ENCODE measurements at regions not wholly inside any gene's neighbourhood (a gene's known extent, or its start where the extent isn't known, plus 50 kb on each side); places are given as distances from the start of the nearest gene placed in this dataset.
"Not testable (repeated sequence)": the region's sequence is repeated elsewhere in the genome, so short reads cannot be mapped to it uniquely, and the experiment has no call there.

GRCh38 chr5:17755406-17755805 lies 121.1 kb downstream of the TAF11L14 start:
- not testable (repeated sequence) for DNase-seq (ENCODE audit: low read depth in 4 of 4, low spot score in 3 of 4)

DNA sequence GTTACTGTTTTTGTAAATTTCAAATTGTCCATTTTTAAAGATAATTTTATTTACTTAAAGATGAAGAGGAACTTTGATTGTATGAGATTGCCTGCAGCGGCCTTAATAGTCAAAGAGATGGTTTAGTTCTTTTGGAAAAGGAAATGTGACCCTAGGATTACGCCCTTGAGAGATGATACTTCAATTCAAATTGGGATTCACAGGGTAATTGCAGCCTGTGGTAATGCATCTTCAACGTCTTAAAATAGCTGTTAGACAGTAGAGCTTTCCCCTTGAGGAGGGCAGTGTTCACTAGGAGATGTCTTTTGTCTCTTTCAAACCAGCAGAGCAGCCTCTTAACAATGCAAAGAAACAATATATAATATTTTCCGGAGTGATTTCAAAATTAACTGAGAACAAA lies 127.1 kb downstream of the TAF11L14 start:
- no peak for DNase-seq (ENCODE audit: low read depth in 4 of 4, low spot score in 3 of 4)

DNA sequence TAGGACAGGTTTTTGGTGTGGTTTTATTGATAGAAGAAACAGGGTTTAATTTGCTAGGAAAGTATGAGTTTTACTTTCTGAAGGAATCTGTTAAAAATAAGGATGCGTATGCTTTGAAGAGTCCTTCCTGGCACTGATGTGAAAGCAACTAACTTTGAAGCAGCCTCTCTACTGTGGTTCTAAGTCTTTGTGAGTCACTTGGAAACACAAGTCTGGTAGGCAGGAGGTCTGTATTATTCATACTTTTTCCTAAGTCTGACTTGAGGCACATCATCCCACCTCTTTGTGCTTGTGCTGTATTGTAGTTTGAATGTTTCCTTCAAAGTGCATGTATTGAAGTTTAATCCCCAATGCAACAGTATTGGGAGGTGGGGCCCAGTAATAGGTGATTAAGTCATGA lies 129.0 kb downstream of the TAF11L14 start:
- no peak for DNase-seq (ENCODE audit: low read depth in 4 of 4, low spot score in 3 of 4)

GRCh38 chr5:17766031-17766430 lies 131.8 kb downstream of the TAF11L14 start:
- DNase-seq (ENCODE audit: low read depth in 4 of 4, low spot score in 3 of 4), result no peak

DNA sequence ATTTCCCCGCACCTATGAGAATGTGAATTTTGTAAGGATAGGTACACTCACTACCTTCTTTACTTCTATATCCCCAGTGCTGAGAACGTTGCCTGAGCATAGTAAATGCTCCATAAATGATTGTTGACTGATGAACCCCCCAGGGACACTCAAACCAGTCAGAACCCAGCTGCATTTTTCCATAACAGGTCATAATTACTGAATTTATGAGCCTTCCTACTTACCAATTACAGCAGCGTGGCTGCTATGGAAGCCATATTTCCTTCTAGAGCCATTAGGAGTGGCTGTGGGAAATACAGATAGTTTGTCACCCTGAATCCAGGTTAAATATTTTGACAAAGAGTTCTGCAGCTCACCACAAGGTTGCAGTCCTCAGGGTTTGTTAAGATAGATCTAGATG lies 135.0 kb downstream of the TAF11L14 start:
- DNase-seq (ENCODE audit: low read depth in 4 of 4, low spot score in 3 of 4), result no peak

DNA sequence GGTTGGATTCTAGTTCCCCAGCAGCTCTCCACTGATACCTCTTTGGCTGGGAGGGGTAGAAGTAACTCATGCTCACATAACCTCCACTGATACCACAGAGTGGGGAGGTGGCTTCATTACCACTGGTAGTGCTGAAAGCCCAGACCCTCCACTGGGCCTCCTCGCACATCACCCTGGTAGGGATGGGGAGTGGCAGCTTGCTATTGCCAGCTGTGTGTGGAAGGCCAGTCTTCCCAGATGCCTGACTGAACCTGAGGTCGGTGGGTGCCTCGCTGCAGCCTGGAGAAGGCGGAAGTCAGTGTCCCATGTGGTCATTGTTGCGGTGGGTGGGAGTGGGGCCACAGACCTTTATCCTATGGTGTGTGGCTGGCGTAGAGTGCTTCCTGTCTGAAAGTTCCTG lies 138.0 kb downstream of the TAF11L14 start:
- DNase-seq (ENCODE audit: low read depth in 4 of 4, low spot score in 3 of 4), result no peak

DNA sequence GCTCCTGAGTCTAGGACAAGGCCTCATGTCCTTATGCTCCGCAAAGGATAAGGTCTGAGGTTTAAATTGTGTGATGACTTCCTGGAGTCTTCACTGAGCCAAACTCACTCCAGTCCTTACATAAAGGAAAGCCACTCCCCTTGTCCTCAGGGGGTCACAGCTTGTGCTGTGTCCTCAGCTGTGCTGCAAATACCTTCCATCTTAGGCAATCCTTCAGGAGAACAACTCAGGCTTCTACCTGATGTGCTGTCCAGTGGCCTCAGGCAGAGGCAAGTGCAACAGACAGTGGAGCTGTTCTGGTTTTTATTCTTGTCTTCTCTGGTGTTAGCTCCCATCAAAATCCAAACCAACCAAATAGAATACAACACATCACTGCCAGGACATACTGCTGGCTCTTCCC lies 151.5 kb downstream of the TAF11L14 start:
- DNase-seq (ENCODE audit: low read depth in 4 of 4, low spot score in 3 of 4), result no peak

DNA sequence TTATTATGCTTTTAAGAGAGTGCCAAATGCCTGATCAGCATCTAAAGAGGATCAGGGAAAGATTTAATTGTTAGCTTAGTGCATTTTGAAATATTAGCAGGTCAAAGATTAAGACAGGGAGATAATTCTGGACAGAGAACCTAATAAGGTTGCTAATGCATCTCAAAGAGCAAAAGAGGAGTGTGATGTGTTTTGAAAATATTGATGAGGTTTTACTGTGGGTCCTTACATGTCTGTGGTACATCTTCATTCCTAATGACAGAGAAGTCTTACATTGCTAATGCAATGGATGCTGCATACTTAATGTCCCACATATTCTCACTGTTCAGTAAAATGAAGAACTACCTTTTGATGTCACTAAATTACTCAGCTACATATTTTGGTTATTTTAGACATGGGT lies 154.1 kb downstream of the TAF11L14 start:
- no peak for DNase-seq (ENCODE audit: low read depth in 4 of 4, low spot score in 3 of 4)

GRCh38 chr5:17794201-17794600 lies 159.9 kb downstream of the TAF11L14 start:
- no peak for DNase-seq (ENCODE audit: low read depth in 4 of 4, low spot score in 3 of 4)

DNA sequence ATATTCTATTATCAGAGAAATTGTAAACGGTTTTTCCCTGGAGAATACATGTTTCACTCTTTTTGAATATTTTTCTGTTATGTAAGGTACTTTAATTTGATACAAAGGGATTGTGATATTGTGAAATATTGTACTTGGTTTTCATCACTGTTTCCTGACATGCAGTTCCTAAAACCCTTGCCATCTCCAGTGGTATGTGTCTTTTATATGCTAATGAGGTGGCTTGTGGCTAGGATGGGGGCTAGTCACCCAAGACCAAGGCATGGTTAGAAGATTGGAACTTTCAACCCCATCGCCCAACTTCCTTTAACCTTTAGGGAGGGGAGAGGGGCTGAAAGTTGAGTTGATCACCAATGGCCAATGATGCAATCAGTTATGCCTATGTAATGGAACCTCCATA lies 160.6 kb downstream of the TAF11L14 start:
- no peak for DNase-seq (ENCODE audit: low read depth in 4 of 4, low spot score in 3 of 4)

- DNase-seq (ENCODE audit: low read depth in 4 of 4, low spot score in 3 of 4), result no peak
Measured at GRCh38 chr5:17796142-17796541, 161.9 kb downstream of the TAF11L14 start.

- DNase-seq (ENCODE audit: low read depth in 4 of 4, low spot score in 3 of 4), result no peak
Measured at GRCh38 chr5:17796757-17797396, 162.6 kb downstream of the TAF11L14 start.

DNA sequence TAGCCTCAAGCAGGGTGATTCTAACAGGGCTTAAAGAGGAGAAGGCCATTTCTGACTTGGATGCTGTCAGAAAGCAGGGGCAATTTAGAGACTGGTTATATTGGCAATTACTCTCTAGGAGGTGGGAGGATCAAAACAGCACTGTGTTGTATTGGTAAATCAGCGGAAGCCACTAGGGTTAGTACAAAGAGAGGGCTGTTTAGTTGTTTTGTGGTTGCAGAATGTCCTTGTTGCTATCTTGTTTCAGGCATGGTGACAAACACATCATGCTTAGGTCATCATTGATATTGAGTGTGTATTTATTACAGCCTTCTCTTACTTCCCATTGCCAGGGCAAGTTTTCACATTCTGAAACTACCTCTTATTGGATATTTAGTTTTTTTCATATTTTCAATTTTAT lies 165.3 kb downstream of the TAF11L14 start:
- no peak for DNase-seq (ENCODE audit: low read depth in 4 of 4, low spot score in 3 of 4)

- DNase-seq (ENCODE audit: low read depth in 4 of 4, low spot score in 3 of 4), result no peak
Measured at GRCh38 chr5:17801595-17801994, 167.3 kb downstream of the TAF11L14 start.

- DNase-seq (ENCODE audit: low read depth in 4 of 4, low spot score in 3 of 4), result no peak
Measured at GRCh38 chr5:17802256-17802655, 168.0 kb downstream of the TAF11L14 start.

DNA sequence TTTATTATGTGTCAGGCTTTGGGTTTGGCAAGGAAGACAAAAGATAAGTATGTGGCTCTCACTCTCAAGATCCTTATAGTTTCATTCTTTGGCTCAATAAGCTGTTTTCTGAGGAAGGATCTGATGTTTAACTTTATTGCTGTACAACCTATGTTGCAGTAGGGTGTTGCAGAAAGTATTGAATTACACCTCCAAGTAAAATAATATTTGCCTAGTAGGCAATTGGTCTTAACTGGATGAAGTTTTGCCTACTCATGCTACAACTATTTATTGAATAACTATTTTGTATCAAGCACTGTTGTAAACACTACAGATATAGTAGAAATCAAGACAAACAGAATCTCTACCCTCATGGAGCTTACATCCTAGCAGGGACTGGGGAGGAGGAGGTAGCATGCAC lies 169.7 kb downstream of the TAF11L14 start:
- no peak for DNase-seq (ENCODE audit: low read depth in 4 of 4, low spot score in 3 of 4)

- no peak for DNase-seq (ENCODE audit: low read depth in 4 of 4, low spot score in 3 of 4)
Measured at GRCh38 chr5:17805227-17805825, 171.1 kb downstream of the TAF11L14 start.

DNA sequence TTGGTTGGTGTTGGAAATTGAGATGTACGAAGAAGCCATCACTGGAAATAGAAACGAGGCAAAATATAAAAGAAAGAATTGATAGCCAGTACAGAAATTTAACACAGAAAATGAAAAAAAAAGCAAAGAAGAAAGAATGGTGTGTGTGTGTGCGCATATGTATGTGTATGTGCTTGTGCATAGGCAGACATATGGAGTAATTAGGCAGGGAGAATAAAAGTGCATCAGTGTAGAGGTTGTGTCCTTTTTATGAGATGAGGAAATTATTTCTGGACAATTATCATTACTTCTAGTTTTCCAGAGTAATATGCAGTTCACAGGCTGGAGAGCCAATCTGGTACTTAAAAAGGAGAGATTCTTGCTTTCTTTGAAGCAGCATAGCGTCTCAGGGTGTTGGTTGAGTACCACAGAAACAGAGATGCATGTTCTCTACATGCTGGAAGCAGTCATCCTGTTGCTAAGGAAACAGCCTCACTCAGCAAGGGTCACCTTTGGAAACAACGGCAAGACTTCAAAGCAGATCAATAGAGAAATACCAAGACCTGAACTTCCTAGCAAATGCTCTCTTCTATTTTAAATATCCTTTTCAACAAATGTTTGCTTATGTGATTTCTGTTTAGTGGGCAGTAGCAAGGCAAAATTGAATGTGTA lies 172.7 kb downstream of the TAF11L14 start:
- no peak for DNase-seq (ENCODE audit: low read depth in 4 of 4, low spot score in 3 of 4)

DNA sequence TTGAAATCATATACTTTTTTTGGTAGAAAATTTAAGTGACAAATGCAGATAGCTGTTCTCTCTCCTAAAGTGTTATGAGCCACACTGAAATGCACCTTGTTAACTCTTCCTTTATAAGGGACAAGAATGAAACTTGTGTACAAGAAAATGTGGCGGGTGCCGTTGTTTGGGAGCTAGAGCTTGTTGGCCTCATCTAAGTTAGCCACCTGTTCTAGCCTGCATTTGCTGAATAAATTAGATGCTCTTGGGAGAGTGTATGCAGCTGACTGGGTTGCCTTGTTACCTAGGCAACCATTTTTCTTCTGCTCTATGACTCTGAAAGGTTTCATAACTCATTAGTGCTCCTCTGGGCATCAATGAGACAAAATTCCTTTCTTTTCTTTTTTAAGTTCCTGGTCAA lies 174.3 kb downstream of the TAF11L14 start:
- no peak for DNase-seq (ENCODE audit: low read depth in 4 of 4, low spot score in 3 of 4)

DNA sequence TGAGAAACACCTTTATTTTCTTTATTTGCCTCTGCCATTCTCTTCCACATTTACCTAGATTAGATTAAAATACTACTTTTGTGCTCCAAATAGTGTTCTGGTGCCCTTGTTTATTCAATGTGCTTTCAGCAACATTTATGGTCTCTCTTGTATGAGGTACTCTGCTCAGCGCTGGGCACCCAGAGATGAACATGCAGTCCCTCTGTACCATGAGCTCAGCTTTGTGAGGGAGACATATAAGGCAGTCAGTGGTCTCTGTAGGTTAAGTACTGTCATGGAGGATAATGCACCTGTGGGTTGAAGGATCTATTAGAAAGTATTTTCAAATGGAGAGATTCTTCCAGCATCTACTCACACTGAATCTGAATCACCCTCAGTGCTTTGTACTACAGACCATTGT lies 176.5 kb downstream of the TAF11L14 start:
- DNase-seq (ENCODE audit: low read depth in 4 of 4, low spot score in 3 of 4), result no peak

GRCh38 chr5:17813214-17813613 lies 179.0 kb downstream of the TAF11L14 start:
- DNase-seq (ENCODE audit: low read depth in 4 of 4, low spot score in 3 of 4), result no peak

- DNase-seq (ENCODE audit: low read depth in 4 of 4, low spot score in 3 of 4), result no peak
Measured at GRCh38 chr5:17816505-17816904, 182.2 kb downstream of the TAF11L14 start.
